GM18909 (cell line): ENCODE measurements at regions not wholly inside any gene's neighbourhood (a gene's known extent, or its start where the extent isn't known, plus 50 kb on each side); places are given as distances from the start of the nearest gene placed in this dataset.
"Not testable (repeated sequence)": the region's sequence is repeated elsewhere in the genome, so short reads cannot be mapped to it uniquely, and the experiment has no call there.

Experiments
- ATAC-seq: cut with Tn5 transposase; IDR thresholded peaks from one replicate; pipeline ENCODE4 v1.9.1; 2021; ENCODE audit warnings: mild to moderate bottlenecking; ENCODE audit not compliant: unreplicated experiment, poor library complexity

- no peak for ATAC-seq
Measured at GRCh38 chr18:68391801-68392200, 323.1 kb downstream of the TMX3 start.

- no peak for ATAC-seq
Measured at GRCh38 chr18:68387246-68387645, 327.7 kb downstream of the TMX3 start.

DNA sequence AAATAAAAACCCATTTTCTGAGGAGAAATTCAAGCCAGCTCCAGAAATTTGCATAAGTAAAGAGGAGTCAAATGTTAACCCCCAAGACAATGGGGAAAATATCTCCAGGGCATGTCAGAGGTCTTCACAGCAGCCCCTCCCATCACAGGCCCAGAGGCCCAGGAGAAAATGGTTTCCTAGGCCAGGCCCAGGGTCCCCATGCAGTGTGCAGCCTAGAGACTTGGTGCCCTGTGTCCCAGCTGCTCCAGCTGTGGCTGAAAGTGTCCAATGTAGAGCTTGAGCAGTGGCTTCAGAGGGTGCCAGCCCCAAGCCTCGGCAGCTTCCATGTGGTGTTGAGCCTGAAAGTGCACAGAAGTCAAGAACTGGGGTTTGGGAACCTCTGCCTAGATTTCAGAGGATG lies 330.9 kb downstream of the TMX3 start:
- not testable (repeated sequence) for ATAC-seq

- no peak for ATAC-seq
Measured at GRCh38 chr18:68376926-68377325, 338.0 kb downstream of the TMX3 start.

DNA sequence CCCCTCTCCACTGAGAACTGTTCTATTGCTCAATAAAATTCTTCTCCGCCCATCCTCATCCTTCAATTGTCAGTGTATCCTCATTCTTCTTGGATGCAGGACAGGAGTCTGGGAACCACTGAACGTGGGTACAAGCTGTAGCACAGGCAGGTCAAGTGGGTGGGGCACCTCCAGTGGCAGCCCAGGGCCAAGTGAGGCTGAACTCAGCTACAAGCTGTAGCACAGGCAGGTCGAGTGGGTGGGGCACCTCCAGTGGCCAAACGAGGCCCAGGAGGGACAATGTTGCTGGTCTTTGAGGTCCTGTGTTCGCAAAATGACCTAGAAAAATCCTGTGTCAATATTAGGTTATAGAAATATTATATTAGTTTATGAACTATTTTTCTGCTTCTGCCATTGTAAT lies 352.0 kb downstream of the TMX3 start:
- no peak for ATAC-seq

DNA sequence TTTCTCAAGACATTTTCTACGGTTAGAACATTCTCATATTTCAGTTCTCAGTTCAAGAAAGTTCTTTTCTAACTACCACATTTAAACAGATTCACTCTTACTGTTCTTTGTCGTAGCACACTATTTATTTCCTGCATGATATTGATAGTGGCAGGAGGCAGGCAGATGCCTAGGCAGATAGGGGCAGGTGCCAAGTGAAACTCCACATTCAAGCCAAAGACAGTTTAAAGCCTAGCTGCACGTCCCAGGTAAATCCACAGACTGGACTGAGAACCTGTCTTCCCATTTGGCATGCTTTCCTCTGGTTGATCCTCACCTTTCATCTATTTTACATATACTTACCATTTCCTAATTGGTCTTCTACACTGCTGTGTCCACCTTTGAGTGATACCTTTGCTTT lies 359.3 kb downstream of the TMX3 start:
- no peak for ATAC-seq

DNA sequence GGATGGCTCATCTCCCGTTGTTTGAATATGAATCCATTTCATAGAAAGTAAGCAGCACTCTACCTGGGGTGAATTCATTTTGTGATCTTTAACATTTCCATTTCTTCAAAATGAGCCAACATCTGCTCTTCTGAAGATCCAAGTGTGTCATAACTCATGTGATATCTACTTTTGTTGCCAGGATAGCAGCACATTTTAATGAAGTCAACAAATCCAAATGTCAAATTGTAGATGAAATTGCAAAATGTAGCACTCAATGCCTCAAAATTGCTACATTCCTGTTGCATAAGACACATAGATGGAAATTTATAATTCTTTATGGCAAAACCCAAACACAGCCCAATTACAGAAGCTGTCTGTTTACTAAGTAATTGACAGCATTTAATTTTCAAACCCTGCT lies 360.7 kb downstream of the TMX3 start:
- no peak for ATAC-seq

DNA sequence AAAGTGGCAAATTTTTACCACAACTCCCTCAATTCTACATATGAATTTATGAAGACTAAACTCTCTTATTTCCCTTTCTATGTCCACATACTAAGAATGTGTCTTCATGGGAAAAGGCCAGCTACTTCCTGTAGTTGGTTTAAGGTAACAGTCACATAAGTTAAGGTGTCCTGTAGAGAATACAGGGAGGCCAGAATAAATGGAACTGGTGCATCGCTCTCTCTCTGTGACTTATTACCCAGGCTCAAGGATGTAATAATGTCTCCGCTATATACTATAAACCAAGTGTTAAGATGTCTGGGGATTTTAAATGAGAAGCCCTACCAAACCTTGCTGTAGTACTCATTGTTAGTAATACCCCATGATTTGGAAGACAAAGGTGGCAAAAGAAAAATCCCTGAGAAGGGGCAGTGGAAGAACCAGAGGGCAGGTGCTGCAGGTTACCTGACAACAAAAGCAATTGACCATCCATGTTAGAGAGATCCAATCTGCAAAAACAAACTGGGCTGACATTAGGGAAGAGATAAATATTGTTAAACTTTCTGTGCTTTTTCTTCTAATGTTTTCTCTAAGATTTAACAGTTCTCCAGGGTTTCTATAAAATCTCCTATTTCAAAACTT lies 372.8 kb downstream of the TMX3 start:
- no peak for ATAC-seq

GRCh38 chr18:68340606-68341005 lies 374.3 kb downstream of the TMX3 start:
- ATAC-seq = no peak

- no peak for ATAC-seq
Measured at GRCh38 chr18:68330658-68331057, 384.2 kb downstream of the TMX3 start.

DNA sequence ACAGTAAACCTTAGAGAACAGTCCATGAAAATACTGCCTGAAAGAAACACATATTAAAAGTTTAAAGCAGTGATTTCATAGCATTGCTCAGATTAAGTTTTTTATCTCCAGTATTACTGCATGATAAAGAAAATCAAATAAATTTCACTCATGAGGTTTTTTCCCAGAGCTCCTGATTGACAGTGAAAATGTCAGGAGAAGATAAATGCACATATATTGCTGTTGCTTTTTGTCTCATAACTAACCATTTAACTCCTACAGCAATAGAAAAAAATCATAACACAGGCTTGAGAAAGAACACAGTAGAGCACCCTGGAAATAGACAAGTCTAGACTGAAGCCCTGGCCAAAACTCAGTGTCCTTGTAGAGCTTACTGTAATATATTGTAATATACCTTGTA lies 391.0 kb downstream of the TMX3 start:
- no peak for ATAC-seq

- no peak for ATAC-seq
Measured at GRCh38 chr18:68316636-68317035, 398.3 kb downstream of the TMX3 start.

DNA sequence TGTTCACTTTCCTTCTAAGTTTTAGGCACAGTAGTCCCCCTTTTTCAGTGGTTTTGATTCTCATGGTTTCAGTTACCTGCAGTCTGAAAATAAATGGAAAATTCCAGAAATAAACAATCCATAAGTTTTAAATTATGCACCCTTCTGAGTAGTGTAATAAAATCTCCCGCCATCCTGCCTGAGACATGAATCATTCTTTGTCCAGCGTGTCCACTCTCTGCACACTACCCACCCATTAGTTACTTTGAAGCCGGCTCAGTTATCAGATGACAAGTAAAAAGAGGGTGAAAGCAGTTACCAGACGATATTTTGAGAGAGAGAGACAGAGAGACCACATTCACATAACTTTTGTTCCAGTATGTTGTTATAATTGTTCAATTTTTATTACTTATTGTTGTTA lies 400.5 kb downstream of the TMX3 start:
- ATAC-seq = no peak

- ATAC-seq = no peak
Measured at GRCh38 chr18:68301441-68301840, 413.5 kb downstream of the TMX3 start.

GRCh38 chr18:68299906-68300305 lies 415.0 kb downstream of the TMX3 start:
- no peak for ATAC-seq

DNA sequence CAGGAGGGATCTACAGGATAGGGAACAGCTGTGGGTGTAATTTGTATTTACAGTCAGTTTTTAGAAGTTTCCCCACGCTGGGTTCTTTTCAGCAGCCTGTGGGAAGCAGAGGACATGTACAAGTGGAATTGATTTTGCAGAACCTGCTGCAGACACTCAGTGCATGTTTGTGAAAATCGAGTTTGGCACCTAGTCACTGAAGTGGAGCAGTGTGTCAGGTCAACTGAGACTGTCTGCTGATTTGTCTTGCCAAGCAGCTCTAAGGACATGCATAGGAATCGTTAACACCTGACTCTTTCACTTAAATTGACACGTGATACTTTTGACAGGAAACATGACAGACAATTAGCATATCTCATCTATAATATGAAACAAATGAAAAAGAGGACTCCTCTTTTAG lies 416.6 kb downstream of the TMX3 start:
- no peak for ATAC-seq

- no peak for ATAC-seq
Measured at GRCh38 chr18:68288408-68288807, 426.5 kb downstream of the TMX3 start.

- ATAC-seq = no peak
Measured at GRCh38 chr18:68284236-68284780, 430.6 kb downstream of the TMX3 start.

- no peak for ATAC-seq
Measured at GRCh38 chr18:68283834-68284233, 431.1 kb downstream of the TMX3 start.

- no peak for ATAC-seq
Measured at GRCh38 chr18:68282232-68282631, 432.7 kb downstream of the TMX3 start.

DNA sequence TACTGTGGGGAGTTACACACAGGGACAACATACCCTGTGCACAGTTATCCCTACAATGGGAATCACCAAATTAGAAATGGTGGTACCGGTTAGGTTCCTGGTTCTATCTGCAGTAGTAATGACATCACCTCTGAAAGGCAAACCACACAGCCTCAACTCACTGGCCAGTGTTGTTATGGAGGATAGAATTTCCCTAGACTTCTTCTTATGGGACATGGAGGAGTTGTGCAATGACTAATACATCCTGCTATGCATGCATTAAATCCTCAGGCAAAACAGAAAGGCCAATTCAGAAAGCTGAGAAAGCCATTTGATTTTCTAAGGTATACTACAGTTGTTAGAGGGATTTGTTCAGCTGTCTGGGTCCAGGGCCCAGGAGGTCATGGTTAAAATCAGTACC lies 439.3 kb downstream of the TMX3 start:
- ATAC-seq = no peak

DNA sequence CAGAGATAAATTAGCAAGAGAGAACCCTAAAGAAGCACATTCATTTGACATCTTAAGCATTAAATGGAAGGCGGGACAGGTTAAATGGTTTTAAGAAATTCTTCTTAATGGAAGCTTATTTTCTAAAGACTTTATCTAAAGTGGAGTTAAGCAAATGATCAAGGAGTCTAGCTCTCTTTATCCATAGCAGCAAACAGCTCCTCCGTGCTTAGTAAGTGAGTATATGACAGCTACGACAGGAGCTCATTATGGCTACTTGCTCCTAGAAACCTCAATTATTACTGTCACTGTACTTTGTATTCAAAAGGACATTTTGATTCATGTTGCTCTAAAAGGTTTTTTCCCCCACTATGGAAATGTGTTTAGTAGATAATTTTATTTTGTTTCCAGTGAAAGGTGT lies 444.9 kb downstream of the TMX3 start:
- no peak for ATAC-seq

- ATAC-seq = no peak
Measured at GRCh38 chr18:68267583-68267982, 447.3 kb downstream of the TMX3 start.
